ENCODE measurements at regions not wholly inside any gene's neighbourhood (a gene's known extent, or its start where the extent isn't known, plus 50 kb on each side); places are given as distances from the start of the nearest gene placed in this dataset.

DNA sequence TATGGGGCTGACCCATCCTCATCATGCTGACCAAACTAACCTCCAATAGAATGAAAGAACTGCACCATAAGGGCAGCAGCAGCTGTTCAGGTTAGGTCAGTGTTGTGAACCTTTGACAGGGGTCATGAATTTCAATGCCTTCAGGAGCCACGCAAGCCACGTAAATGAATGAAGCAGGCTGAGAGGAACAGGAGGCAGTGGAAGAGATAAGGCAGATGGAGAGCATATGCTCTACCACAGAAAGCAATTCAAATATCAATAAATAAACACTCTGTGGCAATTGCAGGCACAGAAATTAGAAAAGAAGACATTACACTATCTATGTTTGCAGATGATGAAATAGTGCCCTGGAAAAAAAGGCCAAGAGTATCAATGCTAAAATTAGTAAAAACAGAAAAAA is 56.3 kb downstream of the SCG2 start:
- no peak for DNase-seq (ENCODE audit: low read depth)
- TF ChIP-seq, protein P1, sequence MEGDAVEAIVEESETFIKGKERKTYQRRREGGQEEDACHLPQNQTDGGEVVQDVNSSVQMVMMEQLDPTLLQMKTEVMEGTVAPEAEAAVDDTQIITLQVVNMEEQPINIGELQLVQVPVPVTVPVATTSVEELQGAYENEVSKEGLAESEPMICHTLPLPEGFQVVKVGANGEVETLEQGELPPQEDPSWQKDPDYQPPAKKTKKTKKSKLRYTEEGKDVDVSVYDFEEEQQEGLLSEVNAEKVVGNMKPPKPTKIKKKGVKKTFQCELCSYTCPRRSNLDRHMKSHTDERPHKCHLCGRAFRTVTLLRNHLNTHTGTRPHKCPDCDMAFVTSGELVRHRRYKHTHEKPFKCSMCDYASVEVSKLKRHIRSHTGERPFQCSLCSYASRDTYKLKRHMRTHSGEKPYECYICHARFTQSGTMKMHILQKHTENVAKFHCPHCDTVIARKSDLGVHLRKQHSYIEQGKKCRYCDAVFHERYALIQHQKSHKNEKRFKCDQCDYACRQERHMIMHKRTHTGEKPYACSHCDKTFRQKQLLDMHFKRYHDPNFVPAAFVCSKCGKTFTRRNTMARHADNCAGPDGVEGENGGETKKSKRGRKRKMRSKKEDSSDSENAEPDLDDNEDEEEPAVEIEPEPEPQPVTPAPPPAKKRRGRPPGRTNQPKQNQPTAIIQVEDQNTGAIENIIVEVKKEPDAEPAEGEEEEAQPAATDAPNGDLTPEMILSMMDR (conservative IDR thresholded peaks at IDR 0.05; ENCODE audit: low read depth, low read length) = no peak
- H3K4me3 ChIP-seq (ENCODE audit: low read depth, low read length) = no peak overlapping the region
